ENCODE measurements at regions not wholly inside any gene's neighbourhood (a gene's known extent, or its start where the extent isn't known, plus 50 kb on each side); places are given as distances from the start of the nearest gene placed in this dataset.
"Not testable (repeated sequence)": the region's sequence is repeated elsewhere in the genome, so short reads cannot be mapped to it uniquely, and the experiment has no call there.

- DNase-seq = no peak
These were observed 1666.9 kb upstream of the WWC1 start for GRCh38 chr5:166624573-166624972.

DNA sequence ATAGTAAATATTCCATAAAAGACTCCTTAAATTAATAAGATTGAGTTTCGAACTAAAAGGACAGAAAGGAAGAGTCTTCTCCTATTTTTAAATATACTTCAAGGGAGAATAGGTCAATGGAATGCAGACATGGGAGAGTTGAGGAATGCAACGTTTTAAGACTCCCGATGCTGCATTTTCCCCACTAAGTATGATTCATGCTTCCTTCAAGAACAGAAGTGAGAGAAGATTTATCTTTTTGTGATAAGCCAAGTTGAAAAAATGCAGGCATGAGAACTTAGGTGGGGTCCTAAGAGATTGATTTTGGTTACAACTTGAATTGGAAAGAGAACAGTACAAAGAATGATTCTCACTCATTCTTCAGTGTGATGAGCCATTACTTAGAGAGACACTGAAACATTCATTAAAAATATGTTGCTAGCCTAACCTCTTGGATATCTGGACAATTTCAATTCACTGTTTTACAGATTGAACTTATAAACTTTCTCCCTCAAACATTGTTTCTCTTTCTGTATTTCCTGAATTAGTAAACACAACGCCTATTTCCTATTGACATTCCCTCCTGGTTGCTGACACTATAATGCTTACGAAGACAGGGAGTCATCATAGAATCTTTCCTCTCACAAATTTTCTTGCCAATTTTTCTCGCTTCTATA lies 1666.1 kb upstream of the WWC1 start:
- DNase-seq = no peak

GRCh38 chr5:166637295-166637694 lies 1654.2 kb upstream of the WWC1 start:
- DNase-seq = no peak

DNA sequence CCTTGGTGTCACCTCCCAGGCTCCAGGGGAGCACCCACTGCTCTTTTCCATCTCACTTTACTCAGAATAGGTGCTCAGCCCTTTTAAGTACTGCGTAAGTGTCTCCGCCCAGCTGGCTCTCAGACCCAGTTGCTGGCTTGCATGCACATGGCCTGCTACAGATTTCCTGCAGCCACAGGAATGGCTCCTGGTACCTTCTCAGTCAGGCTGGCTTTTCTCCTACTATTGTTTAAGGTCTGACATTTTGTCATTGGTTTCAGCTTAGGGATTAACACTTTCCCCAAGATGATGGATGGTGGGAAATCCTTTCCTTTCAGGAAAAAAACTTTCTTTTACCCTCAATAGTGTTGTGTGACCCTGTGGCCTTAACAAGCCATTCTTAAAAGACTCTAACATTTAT lies 1652.3 kb upstream of the WWC1 start:
- no peak for DNase-seq

- not testable (repeated sequence) for DNase-seq
These were observed 1651.3 kb upstream of the WWC1 start for GRCh38 chr5:166640136-166640535.

- DNase-seq = no peak
These were observed 1642.7 kb upstream of the WWC1 start for GRCh38 chr5:166648736-166649135.

- no peak for DNase-seq
These were observed 1641.8 kb upstream of the WWC1 start for GRCh38 chr5:166649676-166650075.

- no peak for DNase-seq
These were observed 1640.2 kb upstream of the WWC1 start for GRCh38 chr5:166651234-166651633.

- no peak for DNase-seq
These were observed 1619.6 kb upstream of the WWC1 start for GRCh38 chr5:166671811-166672210.

GRCh38 chr5:166672431-166672830 lies 1619.0 kb upstream of the WWC1 start:
- no peak for DNase-seq

DNA sequence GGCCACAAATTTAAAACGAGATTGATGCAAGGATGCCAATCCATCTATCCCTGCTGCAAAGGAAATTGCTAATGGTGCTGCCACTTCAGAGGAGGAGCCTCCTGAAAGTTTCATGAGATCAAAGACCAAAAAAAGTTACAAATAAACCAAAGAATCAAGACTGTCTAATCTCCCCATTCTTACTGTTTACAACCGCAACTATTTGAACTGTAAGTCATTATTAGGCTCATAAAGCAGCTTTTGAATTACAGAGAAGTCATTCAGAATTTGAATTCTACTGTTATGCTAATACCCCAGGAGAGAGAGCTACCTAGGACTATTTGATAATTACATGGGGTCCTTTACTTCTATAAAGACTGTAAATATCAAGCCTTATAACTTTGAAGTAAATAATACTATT lies 1613.6 kb upstream of the WWC1 start:
- DNase-seq = no peak

- no peak for DNase-seq
These were observed 1612.1 kb upstream of the WWC1 start for GRCh38 chr5:166679331-166679730.

DNA sequence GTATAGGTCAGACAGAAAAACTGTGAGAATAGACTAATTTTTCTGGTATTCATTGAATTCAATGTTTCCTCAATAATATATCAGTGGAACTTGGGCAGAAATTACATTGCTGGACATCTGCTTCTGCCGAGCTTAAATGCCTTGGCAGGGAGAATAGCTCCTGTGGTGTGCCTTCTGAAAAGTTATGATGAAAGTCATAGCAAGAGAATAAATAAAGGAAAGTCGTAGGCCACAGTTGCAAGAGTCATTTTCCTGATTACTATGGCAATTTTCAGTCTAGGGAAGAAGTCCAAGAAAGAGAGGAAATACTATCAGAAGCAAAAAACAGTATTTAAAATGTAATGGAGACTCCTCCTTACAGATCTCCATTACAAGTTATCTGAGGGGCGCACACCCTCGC lies 1596.1 kb upstream of the WWC1 start:
- DNase-seq = no peak

- no peak for DNase-seq
These were observed 1583.2 kb upstream of the WWC1 start for GRCh38 chr5:166708291-166708690.

GRCh38 chr5:166709691-166710090 lies 1581.8 kb upstream of the WWC1 start:
- no peak for DNase-seq

- no peak for DNase-seq
These were observed 1581.2 kb upstream of the WWC1 start for GRCh38 chr5:166710271-166710670.

GRCh38 chr5:166712447-166713185 lies 1578.8 kb upstream of the WWC1 start:
- DNase-seq = no peak

- no peak for DNase-seq
These were observed 1578.2 kb upstream of the WWC1 start for GRCh38 chr5:166713295-166713694.

GRCh38 chr5:166716856-166717492 lies 1574.5 kb upstream of the WWC1 start:
- no peak for DNase-seq

GRCh38 chr5:166719991-166720390 lies 1571.5 kb upstream of the WWC1 start:
- DNase-seq = no peak

DNA sequence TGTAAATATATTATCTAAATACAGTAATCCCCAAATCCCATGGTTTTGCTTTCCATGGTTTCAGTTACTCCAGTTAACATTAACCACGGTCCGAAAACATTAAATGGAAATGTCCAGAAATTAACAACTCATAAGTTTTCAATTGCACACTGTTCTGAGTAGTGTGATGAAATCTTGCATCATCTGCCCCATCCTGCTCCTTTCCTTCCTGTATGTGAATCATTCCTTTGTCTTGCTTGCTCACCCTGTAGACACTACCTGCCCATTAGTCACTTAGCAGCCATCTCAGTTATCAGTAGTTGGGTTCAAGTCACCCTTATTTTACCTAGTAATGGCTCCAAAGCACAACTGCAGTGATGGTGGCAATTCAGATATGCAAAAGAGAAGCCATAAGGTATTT lies 1568.5 kb upstream of the WWC1 start:
- DNase-seq = no peak

DNA sequence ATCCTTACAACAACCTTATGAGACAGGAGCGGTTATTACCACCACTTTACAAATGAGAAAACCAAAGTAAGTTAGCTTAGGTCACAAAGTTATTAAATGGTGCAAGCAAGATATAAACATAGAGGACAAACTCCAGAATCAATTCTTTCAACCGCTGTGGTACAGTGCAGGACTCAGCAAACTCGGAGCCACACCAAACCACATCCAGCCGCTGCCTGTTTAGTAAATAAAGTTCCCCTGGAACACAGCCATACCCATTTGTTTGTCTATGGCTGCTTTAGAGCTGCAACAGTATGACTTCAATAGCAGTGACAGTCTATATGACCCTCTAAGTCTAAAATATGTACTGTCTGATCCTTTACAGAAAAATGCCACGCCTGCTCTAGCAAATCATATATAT lies 1567.2 kb upstream of the WWC1 start:
- no peak for DNase-seq

DNA sequence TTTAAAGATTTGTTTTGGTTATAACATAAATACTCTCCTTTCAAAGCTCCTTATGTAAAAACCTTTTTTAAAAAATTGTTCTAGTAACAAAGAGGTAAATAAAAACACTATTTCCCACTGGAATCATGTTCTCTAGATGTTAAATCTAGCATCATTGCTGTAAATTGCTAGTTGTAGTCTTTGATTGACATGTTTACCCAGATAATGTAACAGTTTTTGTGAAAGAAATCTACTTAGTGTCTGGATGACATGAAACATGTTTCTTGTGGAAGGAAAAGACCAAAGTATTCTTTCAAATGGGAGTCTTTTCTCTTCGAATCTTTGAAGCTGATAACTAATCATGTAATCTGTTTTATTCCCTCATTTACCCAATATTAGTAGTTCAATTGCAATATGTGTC lies 1565.9 kb upstream of the WWC1 start:
- no peak for DNase-seq

DNA sequence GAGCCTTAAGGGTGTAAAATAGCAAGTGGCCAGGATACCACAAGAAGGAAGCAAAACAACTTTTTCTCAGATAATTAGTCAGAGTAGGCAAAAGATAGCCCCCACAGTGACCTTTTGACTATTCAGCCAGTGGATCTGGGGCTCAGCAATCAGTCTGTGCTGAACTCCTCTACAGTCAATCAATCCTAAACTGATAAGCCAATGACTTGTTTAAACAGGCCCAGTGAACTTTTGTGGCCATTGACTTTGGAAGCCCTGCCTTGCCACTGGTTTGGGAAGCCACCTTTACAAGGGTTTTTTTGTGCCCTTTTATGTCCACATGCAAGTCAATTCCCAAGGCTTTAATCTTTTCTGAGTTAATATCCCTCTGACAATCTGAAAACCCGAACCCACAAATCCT lies 1565.0 kb upstream of the WWC1 start:
- DNase-seq = no peak

Measured in COR-L47 (cell line).